ENCODE measurements at regions not wholly inside any gene's neighbourhood (a gene's known extent, or its start where the extent isn't known, plus 50 kb on each side); places are given as distances from the start of the nearest gene placed in this dataset.

GRCh38 chr15:47513471-47513870 lies 203.8 kb upstream of the SEMA6D start:
- ATAC-seq (no peak), DNase-seq (no peak)
- Mint-ChIP-seq H3K4me3 (no peak overlapping the region), H3K4me1 (ENCODE audit: low read depth) (no peaks in the 10 kb centered on the region), H3K27me3 (ENCODE audit: low read depth) (no peaks in the 10 kb centered on the region), H3K36me3 (ENCODE audit: insufficient read depth) (no peaks in the 10 kb centered on the region), H3K9me3 (no peaks in the 10 kb centered on the region)

- Mint-ChIP-seq H3K4me3 (no peak overlapping the region), H3K27me3 (ENCODE audit: low read depth) (no peaks in the 10 kb centered on the region), H3K36me3 (ENCODE audit: insufficient read depth) (no peaks in the 10 kb centered on the region), H3K4me1 (ENCODE audit: low read depth) (no peaks in the 10 kb centered on the region), H3K9me3 (no peaks in the 10 kb centered on the region)
- ATAC-seq = no peak
- no peak for DNase-seq
Measured at GRCh38 chr15:47514200-47514652, 203.1 kb upstream of the SEMA6D start.

- DNase-seq (no peak), ATAC-seq (no peak)
- no peaks in the 10 kb centered on the region for H3K9me3 Mint-ChIP-seq
- H3K4me1 Mint-ChIP-seq (ENCODE audit: low read depth) = no peaks in the 10 kb centered on the region
- no peaks in the 10 kb centered on the region for H3K36me3 Mint-ChIP-seq (ENCODE audit: insufficient read depth)
- no peaks in the 10 kb centered on the region for H3K27me3 Mint-ChIP-seq (ENCODE audit: low read depth)
- H3K4me3 Mint-ChIP-seq = no peak overlapping the region
Measured at GRCh38 chr15:47516558-47516957, 200.7 kb upstream of the SEMA6D start.

GRCh38 chr15:47516972-47517371 lies 200.3 kb upstream of the SEMA6D start:
- no peaks in the 10 kb centered on the region for H3K36me3 Mint-ChIP-seq (ENCODE audit: insufficient read depth)
- no peak overlapping the region for H3K4me3 Mint-ChIP-seq
- H3K4me1 Mint-ChIP-seq (ENCODE audit: low read depth) = no peaks in the 10 kb centered on the region
- ATAC-seq (no peak), DNase-seq (no peak)
- no peaks in the 10 kb centered on the region for H3K27me3 Mint-ChIP-seq (ENCODE audit: low read depth)
- H3K9me3 Mint-ChIP-seq = no peaks in the 10 kb centered on the region

DNA sequence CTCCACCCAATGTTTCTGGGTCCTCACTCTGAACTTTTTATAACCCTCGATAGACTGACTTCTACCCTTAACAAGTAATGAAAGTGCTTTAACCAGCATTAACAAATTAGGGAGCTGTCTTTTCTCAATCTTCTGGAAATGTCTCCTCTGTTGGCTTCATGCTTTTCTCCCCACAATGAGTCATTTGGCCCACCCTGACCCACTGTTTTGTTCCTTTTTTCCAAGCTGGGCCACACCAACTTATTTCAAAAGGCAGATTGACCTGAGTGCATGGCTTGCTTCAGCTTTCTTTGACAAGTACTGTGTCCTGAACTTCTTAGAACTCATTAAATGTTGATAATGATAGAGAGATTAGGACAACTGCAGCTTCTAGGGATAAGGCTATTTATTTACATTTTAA lies 199.6 kb upstream of the SEMA6D start:
- DNase-seq (no peak), ATAC-seq (no peak)
- H3K9me3 Mint-ChIP-seq = no peaks in the 10 kb centered on the region
- H3K36me3 Mint-ChIP-seq (ENCODE audit: insufficient read depth) = no peaks in the 10 kb centered on the region
- H3K4me3 Mint-ChIP-seq = no peak overlapping the region
- no peaks in the 10 kb centered on the region for H3K27me3 Mint-ChIP-seq (ENCODE audit: low read depth)
- no peaks in the 10 kb centered on the region for H3K4me1 Mint-ChIP-seq (ENCODE audit: low read depth)

DNA sequence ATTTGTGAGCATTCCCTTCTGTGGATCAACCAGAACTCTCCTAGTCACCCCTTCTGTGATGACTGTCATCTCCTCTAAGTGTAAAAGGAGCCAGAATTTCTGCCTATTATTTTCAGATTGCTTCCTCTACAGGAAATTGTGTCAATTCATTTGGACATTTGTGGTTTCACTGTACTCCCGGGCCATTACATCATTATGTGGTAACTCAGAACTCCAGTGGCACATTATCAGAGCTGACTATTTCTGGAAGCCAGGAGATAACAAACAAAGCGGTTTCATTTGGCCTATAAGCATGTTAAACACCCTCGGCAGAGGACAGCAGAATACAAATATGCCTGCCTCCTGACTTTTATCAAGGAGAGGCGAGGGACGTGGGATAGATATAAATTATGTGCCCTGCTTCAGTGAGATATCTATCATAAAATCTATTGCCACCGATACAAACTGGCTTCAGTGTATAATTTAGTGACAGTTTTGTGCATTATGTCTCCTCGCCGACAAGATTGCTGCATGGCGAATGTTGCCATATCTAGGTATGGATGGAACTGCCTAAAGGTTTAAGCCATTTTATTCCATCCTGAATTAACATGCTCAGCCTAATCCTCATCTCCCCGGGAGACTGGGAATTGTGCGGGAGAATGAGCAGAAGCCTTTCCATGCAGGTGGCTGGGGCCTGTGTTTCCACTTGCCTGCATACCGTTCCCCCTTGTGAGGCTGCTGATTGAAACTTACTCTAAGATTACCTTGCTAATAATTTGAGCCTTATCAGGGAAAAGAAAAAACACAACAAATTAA lies 193.4 kb upstream of the SEMA6D start:
- Mint-ChIP-seq H3K4me1 (ENCODE audit: low read depth) (no peaks in the 10 kb centered on the region), H3K27me3 (ENCODE audit: low read depth) (no peaks in the 10 kb centered on the region), H3K9me3 (peaks cover 4% of the 10 kb centered on the region), H3K36me3 (ENCODE audit: insufficient read depth) (no peaks in the 10 kb centered on the region), H3K4me3 (no peak overlapping the region)
- DNase-seq = no peak
- no peak for ATAC-seq

- Mint-ChIP-seq H3K4me3 (no peak overlapping the region), H3K4me1 (ENCODE audit: low read depth) (no peaks in the 10 kb centered on the region), H3K36me3 (ENCODE audit: insufficient read depth) (no peaks in the 10 kb centered on the region), H3K27me3 (ENCODE audit: low read depth) (no peaks in the 10 kb centered on the region), H3K9me3 (no peaks in the 10 kb centered on the region)
- DNase-seq (no peak), ATAC-seq (no peak)
Measured at GRCh38 chr15:47529241-47529640, 188.1 kb upstream of the SEMA6D start.

DNA sequence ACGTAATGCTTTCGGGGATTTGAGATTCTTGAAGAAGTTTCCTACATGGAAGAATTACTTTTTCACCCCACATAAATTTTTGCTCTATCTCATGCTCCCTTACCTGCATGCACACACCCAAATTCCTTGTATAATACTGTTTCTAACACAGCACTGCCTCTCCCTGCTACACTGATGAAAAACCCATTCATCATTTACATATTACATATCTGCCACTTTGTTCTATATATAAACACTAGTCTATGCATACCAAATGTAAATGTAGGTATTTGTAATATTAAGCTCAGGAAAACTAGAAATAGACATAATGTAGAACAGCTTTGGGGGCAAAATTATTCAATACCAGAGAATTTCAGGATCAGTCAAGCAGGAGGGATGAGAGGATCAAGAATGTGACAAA lies 182.6 kb upstream of the SEMA6D start:
- H3K4me3 Mint-ChIP-seq = no peak overlapping the region
- H3K9me3 Mint-ChIP-seq = no peaks in the 10 kb centered on the region
- ATAC-seq (no peak), DNase-seq (no peak)
- no peaks in the 10 kb centered on the region for H3K27me3 Mint-ChIP-seq (ENCODE audit: low read depth)
- no peaks in the 10 kb centered on the region for H3K36me3 Mint-ChIP-seq (ENCODE audit: insufficient read depth)
- no peaks in the 10 kb centered on the region for H3K4me1 Mint-ChIP-seq (ENCODE audit: low read depth)

GRCh38 chr15:47541562-47541961 lies 175.7 kb upstream of the SEMA6D start:
- Mint-ChIP-seq H3K4me3 (no peak overlapping the region), H3K4me1 (ENCODE audit: low read depth) (no peaks in the 10 kb centered on the region), H3K9me3 (peaks cover 3% of the 10 kb centered on the region), H3K27me3 (ENCODE audit: low read depth) (no peaks in the 10 kb centered on the region), H3K36me3 (ENCODE audit: insufficient read depth) (no peaks in the 10 kb centered on the region)
- no peak for ATAC-seq
- DNase-seq = no peak

DNA sequence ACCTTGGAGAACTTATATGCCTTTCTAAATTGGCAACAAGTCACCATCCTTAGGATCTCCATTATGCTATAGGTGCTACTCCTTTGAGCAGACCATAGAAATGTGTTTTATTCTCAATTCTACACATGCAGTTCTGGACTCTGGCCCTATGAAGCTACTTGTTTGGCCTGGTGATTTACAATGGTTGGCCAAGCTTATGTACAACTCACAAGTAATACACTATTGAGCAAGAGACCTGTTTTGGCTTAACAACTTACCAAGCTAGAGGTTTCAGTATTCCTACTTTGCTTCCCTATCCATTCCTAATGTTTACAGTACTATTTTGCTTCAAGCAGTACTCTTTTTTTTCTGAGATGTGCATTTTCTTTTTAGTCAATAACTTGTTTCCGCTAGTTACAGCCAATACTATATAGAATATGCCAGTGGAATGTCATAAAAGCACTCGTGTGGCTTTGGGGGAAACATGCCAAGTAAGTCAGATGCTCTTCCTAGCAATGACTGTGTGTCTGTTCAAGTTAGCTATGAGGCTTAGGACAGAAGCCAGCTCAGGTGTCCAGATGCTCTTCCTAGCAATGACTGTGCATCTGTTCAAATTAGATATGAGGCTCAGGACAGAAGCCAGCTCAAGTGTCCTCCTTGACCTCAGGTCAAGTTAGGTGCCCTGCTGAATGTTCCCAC lies 174.9 kb upstream of the SEMA6D start:
- H3K9me3 Mint-ChIP-seq = peaks cover 3% of the 10 kb centered on the region
- H3K4me3 Mint-ChIP-seq = no peak overlapping the region
- H3K36me3 Mint-ChIP-seq (ENCODE audit: insufficient read depth) = no peaks in the 10 kb centered on the region
- no peaks in the 10 kb centered on the region for H3K4me1 Mint-ChIP-seq (ENCODE audit: low read depth)
- DNase-seq (no peak), ATAC-seq (no peak)
- H3K27me3 Mint-ChIP-seq (ENCODE audit: low read depth) = no peaks in the 10 kb centered on the region

DNA sequence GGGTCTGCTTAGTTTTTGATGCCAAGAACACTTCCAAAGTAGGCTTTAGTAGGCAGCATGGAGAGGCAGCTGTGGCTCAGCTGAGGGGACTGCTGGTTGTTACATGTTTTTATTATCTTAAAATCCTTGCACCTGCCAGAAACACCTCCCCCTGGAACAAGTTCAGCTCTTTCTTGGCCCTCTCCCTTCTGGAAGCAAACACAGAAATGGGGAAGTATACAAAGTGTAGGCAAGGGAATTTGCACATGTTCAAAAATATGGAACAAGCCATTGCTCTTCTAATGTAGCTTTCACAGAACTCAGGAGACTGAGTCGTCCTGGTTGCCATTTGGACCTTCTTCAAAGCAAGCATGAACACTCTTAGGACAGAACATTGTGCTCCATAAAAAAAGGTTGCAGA lies 169.1 kb upstream of the SEMA6D start:
- no peak for DNase-seq
- H3K4me3 Mint-ChIP-seq = no peak overlapping the region
- H3K9me3 Mint-ChIP-seq = peaks cover 3% of the 10 kb centered on the region
- H3K27me3 Mint-ChIP-seq (ENCODE audit: low read depth) = no peaks in the 10 kb centered on the region
- no peaks in the 10 kb centered on the region for H3K4me1 Mint-ChIP-seq (ENCODE audit: low read depth)
- no peaks in the 10 kb centered on the region for H3K36me3 Mint-ChIP-seq (ENCODE audit: insufficient read depth)
- no peak for ATAC-seq

- Mint-ChIP-seq H3K27me3 (ENCODE audit: low read depth) (no peaks in the 10 kb centered on the region), H3K4me3 (no peak overlapping the region), H3K9me3 (peaks cover 3% of the 10 kb centered on the region), H3K36me3 (ENCODE audit: insufficient read depth) (no peaks in the 10 kb centered on the region), H3K4me1 (ENCODE audit: low read depth) (no peaks in the 10 kb centered on the region)
- no peak for DNase-seq
- ATAC-seq = no peak
Measured at GRCh38 chr15:47548986-47549385, 168.3 kb upstream of the SEMA6D start.

DNA sequence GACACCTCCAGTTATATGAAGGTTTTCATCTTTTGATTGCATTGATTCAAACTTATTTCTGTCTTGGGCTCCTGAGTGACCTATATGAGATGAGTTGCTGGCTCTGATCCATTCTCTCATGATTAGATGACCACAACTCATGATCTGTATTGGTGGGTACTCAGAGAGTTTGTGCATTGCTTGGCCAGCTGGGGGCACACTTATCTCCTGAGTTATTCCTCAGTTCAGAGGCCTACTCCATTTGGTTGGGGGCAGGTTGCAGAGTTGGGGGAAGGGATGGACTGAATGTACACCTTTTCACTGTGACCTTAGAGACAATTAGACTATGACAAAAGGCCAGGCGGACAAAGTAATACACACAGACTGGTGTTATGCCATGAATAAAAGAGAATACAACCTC lies 166.2 kb upstream of the SEMA6D start:
- H3K27me3 Mint-ChIP-seq (ENCODE audit: low read depth) = no peaks in the 10 kb centered on the region
- no peak overlapping the region for H3K4me3 Mint-ChIP-seq
- no peak for ATAC-seq
- no peaks in the 10 kb centered on the region for H3K9me3 Mint-ChIP-seq
- H3K4me1 Mint-ChIP-seq (ENCODE audit: low read depth) = no peaks in the 10 kb centered on the region
- no peak for DNase-seq
- no peaks in the 10 kb centered on the region for H3K36me3 Mint-ChIP-seq (ENCODE audit: insufficient read depth)

DNA sequence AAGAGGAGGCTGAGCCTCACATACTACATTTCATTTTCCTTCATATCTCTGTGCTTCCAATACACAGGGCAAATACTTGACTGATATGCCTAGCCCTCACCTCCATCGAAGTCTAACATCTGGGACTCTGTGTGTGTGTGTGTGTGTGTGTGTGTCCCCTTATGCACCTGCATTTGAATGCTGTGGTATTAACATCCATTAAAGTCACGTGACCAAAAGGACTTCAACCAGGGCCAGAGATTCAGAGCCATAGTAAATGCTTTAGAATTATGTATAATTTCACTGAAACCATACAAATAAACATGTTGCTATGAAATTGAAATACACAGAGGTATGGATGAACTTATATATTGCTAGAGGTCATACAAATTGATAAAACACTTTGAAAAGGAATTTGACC lies 165.8 kb upstream of the SEMA6D start:
- DNase-seq = no peak
- Mint-ChIP-seq H3K27me3 (ENCODE audit: low read depth) (no peaks in the 10 kb centered on the region), H3K4me1 (ENCODE audit: low read depth) (no peaks in the 10 kb centered on the region), H3K9me3 (no peaks in the 10 kb centered on the region), H3K4me3 (no peak overlapping the region), H3K36me3 (ENCODE audit: insufficient read depth) (no peaks in the 10 kb centered on the region)
- ATAC-seq = no peak

DNA sequence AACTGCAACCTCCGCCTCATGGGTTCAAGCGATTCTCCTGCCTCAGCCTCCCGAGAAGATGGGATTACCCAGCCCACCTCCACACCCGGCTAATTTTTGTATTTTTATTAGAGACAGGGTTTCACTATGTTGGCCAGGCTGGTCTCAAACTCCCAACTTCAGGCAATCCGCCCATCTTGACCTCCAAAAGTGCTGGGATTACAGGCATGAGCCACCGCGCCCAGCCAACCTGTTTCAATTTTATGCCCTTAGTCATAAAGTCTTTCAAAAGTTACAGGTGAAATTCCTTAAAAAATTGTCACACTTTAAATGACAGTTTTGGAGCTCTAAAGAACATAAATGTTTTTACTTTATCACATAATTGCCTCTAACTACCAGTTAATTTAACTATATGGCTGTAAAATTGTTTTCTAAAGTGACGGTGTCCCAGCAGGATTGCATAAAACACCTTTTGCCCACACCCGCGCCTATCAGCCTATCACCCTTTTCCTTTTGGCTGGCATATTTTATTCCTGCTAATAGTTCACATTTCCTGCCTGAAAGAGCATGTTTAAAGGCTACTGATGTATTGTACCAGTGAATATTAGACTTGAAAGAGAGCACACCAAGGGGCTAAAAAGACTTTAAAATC lies 164.2 kb upstream of the SEMA6D start:
- Mint-ChIP-seq H3K36me3 (ENCODE audit: insufficient read depth) (no peaks in the 10 kb centered on the region), H3K4me1 (ENCODE audit: low read depth) (no peaks in the 10 kb centered on the region), H3K4me3 (no peak overlapping the region), H3K9me3 (no peaks in the 10 kb centered on the region), H3K27me3 (ENCODE audit: low read depth) (no peaks in the 10 kb centered on the region)
- ATAC-seq (no peak), DNase-seq (no peak)

Measured in activated T-cell treated with anti-CD3 and anti-CD28 coated beads, Interleukin-2, amount 50 U/mL, for 4 hours (primary cell).